ENCODE measurements at regions not wholly inside any gene's neighbourhood (a gene's known extent, or its start where the extent isn't known, plus 50 kb on each side); places are given as distances from the start of the nearest gene placed in this dataset.

DNA sequence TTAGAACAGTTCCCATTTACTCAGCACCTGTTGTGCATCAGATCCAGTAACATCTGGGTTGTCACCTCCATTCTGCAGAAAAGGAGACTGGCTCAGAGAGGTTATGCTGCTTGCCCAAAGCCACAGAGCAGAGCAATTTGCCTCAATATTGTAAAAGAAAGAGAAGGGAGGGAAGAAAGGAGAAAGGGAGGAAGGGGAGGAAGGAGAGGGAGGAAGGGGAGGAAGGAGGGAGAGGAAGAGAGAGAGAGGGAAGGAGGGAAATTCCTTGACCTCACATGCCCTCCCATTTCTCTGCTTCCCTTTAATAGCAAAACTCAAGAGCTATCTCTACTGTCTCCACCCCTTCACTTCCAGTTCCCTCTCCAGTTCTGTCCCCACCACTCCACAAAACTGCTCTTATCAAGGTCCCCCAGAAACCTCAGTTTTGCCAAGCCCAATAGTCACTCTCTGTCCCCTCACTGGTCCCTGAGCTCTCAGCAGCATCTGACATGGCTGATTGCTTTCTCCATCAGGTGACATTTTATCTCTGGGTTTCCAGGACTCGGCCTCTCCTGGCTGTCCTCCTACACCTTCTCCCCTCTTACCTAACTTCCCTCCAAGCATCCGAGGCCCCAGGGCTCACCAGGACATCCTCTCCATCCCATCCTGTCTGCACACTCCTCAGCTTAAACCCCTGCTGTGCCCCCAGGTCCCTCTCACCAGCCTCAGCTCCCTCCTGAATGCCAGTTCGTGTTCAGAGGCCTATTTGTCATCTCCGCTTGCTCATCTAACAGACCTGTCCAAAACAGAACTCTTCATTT lies 104.7 kb upstream of the LINGO1 start:
- Histone ChIP-seq H3K4me3 (no peak overlapping the region), H3K36me3 (no peaks in the 10 kb centered on the region), H3K27me3 (peaks cover 0 to 39% (median 10%) of the 10 kb centered on the region in 9 donors), H3K27ac (no peak overlapping the region), H3K4me1 (no peaks in the 10 kb centered on the region), H3K9me3 (no peaks in the 10 kb centered on the region)
- WGBS, 4 donors: 47 to 64% (median 57%) methylated on average over 4 of the region's 4 CpGs
- no peak for DNase-seq
- TF ChIP-seq POLR2A (IDR thresholded peaks at IDR 0.05): no peak
- intact Hi-C loops (cut with DNase I): loop anchor here in 1 of 10 donors (10.0 kb wide), 1 partner anchor 57 kb away; no protein-coding TSS in a partner anchor
- ATAC-seq: no peak

DNA sequence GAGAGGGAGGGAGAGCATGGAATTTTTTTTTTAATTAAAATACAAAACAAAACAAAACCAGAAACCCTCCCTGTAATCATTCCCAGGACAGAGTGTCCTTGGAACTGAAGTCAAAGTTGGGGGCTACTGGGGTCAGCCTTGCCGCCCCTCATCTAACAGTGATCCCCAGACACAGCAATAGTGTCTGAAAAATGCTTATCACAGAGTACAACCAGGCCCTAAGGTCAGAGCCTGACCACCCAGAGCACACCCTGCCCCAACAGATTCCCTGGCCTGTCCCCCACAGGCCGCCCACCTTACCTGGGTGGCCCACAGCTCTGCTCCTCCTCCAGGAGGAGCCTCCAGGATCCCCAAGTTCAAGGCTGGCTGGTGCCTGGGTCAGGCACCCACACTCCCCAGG lies 101.6 kb upstream of the LINGO1 start:
- TF ChIP-seq CTCF (IDR thresholded peaks at IDR 0.05) (no peak), POLR2A (IDR thresholded peaks at IDR 0.05) (no peak)
- WGBS, 4 donors: 83 to 97% (median 89%) methylated on average over 2 of the region's 2 CpGs
- DNase-seq (no peak), ATAC-seq (no peak)
- Histone ChIP-seq H3K4me3 (no peak overlapping the region), H3K27me3 (peaks cover 0 to 25% (median 2%) of the 10 kb centered on the region in 9 donors), H3K27ac (no peak overlapping the region), H3K9me3 (no peaks in the 10 kb centered on the region), H3K36me3 (no peaks in the 10 kb centered on the region), H3K4me1 (no peaks in the 10 kb centered on the region)
- intact Hi-C loops (cut with DNase I): loop anchor here in 1 of 10 donors (10.0 kb wide), 1 partner anchor 60 kb away; no protein-coding TSS in a partner anchor

DNA sequence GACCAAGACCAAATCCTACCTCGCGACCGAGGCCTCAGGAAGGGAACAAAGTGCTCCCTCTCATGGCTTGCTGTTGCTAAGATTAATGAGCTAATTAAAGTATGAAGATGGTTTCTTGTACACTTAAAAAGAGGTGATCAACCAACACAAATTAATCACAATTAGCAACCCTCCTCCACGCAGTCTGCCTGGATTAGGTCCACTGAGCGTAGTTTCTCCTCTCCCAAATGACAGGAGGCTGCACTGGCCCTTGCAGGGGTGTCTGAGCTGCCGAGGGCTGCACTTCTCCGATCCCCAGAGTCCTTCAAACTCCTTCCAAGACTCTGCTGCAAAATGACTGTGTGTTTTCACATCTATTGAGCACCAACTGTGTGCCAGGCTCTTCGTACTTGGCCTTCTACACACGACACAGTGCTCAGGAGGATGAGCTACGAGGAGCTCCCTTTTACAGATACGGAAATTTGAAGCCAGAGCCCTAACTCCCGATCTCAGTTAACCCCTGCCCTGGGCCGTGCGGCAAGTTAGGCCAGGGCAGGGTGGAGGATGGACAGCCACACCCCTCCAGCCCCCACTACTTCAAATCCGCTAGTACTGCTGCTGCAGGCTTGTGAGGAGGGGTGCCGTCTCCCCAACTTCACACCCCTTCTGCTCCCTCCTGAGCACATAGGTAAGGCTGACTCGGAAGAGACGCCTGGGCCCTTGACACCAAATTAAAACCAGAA lies 101.0 kb upstream of the LINGO1 start:
- 71 to 79% (median 75%) methylated on average over 18 of the region's 18 CpGs for WGBS, 4 donors
- Histone ChIP-seq H3K9me3 (no peaks in the 10 kb centered on the region), H3K36me3 (no peaks in the 10 kb centered on the region), H3K4me1 (no peaks in the 10 kb centered on the region), H3K27me3 (peaks cover 0 to 19% (median 0%) of the 10 kb centered on the region in 9 donors), H3K4me3 (no peak overlapping the region), H3K27ac (no peak overlapping the region)
- DNase-seq (no peak), ATAC-seq (no peak)
- TF ChIP-seq POLR2A (IDR thresholded peaks at IDR 0.05) (no peak), CTCF (IDR thresholded peaks at IDR 0.05) (no peak)
- intact Hi-C loops (cut with DNase I): loop anchor here in 1 of 10 donors (10.0 kb wide), 1 partner anchor 61 kb away; no protein-coding TSS in a partner anchor

DNA sequence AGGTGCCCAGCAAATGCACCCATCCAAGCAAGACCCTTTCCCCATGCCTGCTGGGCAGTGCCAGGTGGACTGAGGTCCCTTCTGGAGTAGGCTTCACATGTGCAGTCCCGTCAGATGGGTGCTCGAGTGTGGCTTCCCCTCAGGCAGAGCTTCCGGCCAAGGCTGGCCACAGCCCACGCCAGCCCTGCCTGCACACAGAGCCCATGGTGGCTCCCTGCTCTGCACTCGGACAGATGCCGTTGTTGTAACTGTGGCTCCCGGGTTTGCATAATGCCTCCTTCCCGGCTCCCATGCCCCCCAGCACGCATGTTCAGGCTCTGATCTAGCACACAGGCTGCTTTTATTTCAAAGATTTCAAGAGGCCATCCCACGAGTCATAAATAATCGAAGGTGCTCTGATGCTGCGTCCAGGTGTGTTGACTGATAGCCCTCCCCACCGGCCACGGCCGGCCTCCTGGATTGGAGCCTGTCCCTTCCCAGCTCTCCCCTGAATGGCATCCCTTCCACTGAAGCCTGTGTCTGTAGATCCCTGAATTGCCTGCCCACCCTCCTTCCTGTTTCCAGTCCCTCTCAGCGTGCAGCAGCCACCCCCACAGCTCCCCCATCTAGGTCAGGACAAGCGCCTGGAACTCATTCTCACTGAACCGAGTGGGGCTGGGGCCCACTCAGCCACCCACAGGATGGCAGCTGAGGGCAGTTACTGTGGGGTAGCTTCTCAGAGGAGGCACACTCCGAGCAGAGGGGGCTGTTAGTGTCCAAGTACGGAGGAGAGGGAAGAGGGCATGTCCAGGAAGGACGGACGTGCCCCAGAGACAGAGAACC lies 100.0 kb upstream of the LINGO1 start:
- H3K36me3 ChIP-seq: no peaks in the 10 kb centered on the region
- DNase-seq (no peak), ATAC-seq (no peak)
- TF ChIP-seq POLR2A (IDR thresholded peaks at IDR 0.05): no peak
- TF ChIP-seq CTCF (IDR thresholded peaks at IDR 0.05): no peak
- H3K4me3 ChIP-seq: no peak overlapping the region
- no peaks in the 10 kb centered on the region for H3K4me1 ChIP-seq
- peaks cover 0 to 14% (median 0%) of the 10 kb centered on the region in 9 donors for H3K27me3 ChIP-seq
- WGBS, 4 donors: 69 to 74% (median 71%) methylated on average over 21 to 22 of the region's 22 CpGs
- no peaks in the 10 kb centered on the region for H3K9me3 ChIP-seq
- H3K27ac ChIP-seq: no peak overlapping the region
- intact Hi-C loops (cut with DNase I): loop anchor here in 1 of 10 donors (10.0 kb wide), 1 partner anchor 62 kb away; no protein-coding TSS in a partner anchor

All from heart left ventricle (tissue), 16 donors.